Panc1 (cell line): ENCODE measurements at regions not wholly inside any gene's neighbourhood (a gene's known extent, or its start where the extent isn't known, plus 50 kb on each side); places are given as distances from the start of the nearest gene placed in this dataset.

Experiments used
- ATAC-seq: fragments of 200-7000 bp; cut with Tn5 transposase; 2 replicates; pipeline ENCODE4 v1.9.1; 2020; ENCODE audit warnings: mild to moderate bottlenecking, moderate library complexity
- BruUV-seq: library from RNA; stranded (reverse); fragments of 400-500 nt; replicated peaks from 2 replicates; lab custom pipeline; 2021; lab: Mats Ljungman, UMichigan
- CTCF ChIA-PET: fragments of 300-600 bp; sonication (Branson Sonifier 250); formaldehyde crosslinking; loops from one replicate; lab custom pipeline; 2022; ENCODE audit warnings: antibody characterized with exemption; lab: Charles Lee
- POLR2A ChIA-PET: fragments of 300-600 bp; sonication (Branson Sonifier 250); formaldehyde crosslinking; loops from one replicate; lab custom pipeline; 2022; ENCODE audit warnings: antibody characterized with exemption; lab: Charles Lee
- DNase-seq: peaks from one replicate; pipeline ENCODE4 v3.0.0-alpha.2; 2010; ENCODE audit warnings: low read depth, low spot score
- H3K27ac ChIP-seq: 2 replicates; pipeline ENCODE4 v1.5.1; 2011; ENCODE audit warnings: mild to moderate bottlenecking, low read length, inconsistent platforms
- H3K27me3 ChIP-seq: fragments of 200-500 bp; sonication (Bioruptor generic); 2 replicates; pipeline ENCODE4 v1.6.0; 2014; ENCODE audit warnings: low read length, inconsistent platforms; ENCODE audit not compliant: control insufficient read depth, insufficient read depth
- H3K36me3 ChIP-seq: fragments of 200-500 bp; sonication (Bioruptor generic); 2 replicates; pipeline ENCODE4 v1.5.1; 2014; ENCODE audit warnings: inconsistent platforms, mild to moderate bottlenecking, low read length, moderate library complexity; ENCODE audit not compliant: control insufficient read depth, insufficient read depth
- H3K4me1 ChIP-seq: 2 replicates; pipeline ENCODE4 v1.5.1; 2011; ENCODE audit warnings: inconsistent platforms, mild to moderate bottlenecking, low read length, moderate library complexity; ENCODE audit not compliant: control insufficient read depth, insufficient read depth
- H3K4me3 ChIP-seq, 2 experiments: 2 replicates each; pipeline ENCODE4 v1.5.1; 2011 to 2012; ENCODE audit warnings: low read depth in 2 of 2, low read length in 2 of 2, mild to moderate bottlenecking in 2 of 2, inconsistent platforms in 1 of 2, moderate library complexity in 1 of 2
- H3K9me3 ChIP-seq: fragments of 200-500 bp; sonication (Bioruptor generic); 2 replicates; pipeline ENCODE4 v1.5.1; 2014; ENCODE audit warnings: low read depth, mild to moderate bottlenecking, inconsistent platforms, low read length, moderate library complexity; ENCODE audit not compliant: control insufficient read depth, insufficient read depth
- POLR2AphosphoS5 ChIP-seq: IDR thresholded peaks from 2 replicates; pipeline ENCODE4 v1.6.1; 2012; ENCODE audit warnings: mild to moderate bottlenecking, low read depth, low read length, moderate library complexity
- SIN3A ChIP-seq: IDR thresholded peaks from 2 replicates; pipeline ENCODE4 v1.6.1; 2012; ENCODE audit warnings: low read depth, mild to moderate bottlenecking, low read length, moderate library complexity, borderline replicate concordance; ENCODE audit not compliant: insufficient read depth
- TCF7L2 ChIP-seq: IDR thresholded peaks from 2 replicates; pipeline ENCODE4 v1.6.1; 2011; ENCODE audit warnings: mild to moderate bottlenecking, low read depth, low read length, inconsistent platforms
- in situ Hi-C: cut with HindIII; loops from 2 replicates; pipeline ENCODE4 v1.10.0; 2016; ENCODE audit warnings: low sequenced_read_pairs, low pct_unique_long_range_greater_than_20kb
- intact Hi-C: fragments of 100-400 bp; cut with micrococcal nuclease; formaldehyde crosslinking; loops from one replicate; pipeline ENCODE4 v1.10.0; 2022; ENCODE audit not compliant: unreplicated experiment
- TF ChIP-seq, protein P1 (sequence below), 2 experiments: IDR thresholded peaks; 2 replicates each; pipeline ENCODE4 v1.6.1; 2011 to 2012; ENCODE audit warnings: low read depth in 2 of 2, control low read depth in 1 of 2, low read length in 1 of 2, mild to moderate bottlenecking in 1 of 2, moderate library complexity in 1 of 2; ENCODE audit not compliant: insufficient read depth in 1 of 2
- TF ChIP-seq, protein P2 (sequence below): fragments of 450-650 bp; IDR thresholded peaks from 2 replicates; pipeline ENCODE4 v1.5.1; 2017; ENCODE audit warnings: mild to moderate bottlenecking

DNA sequence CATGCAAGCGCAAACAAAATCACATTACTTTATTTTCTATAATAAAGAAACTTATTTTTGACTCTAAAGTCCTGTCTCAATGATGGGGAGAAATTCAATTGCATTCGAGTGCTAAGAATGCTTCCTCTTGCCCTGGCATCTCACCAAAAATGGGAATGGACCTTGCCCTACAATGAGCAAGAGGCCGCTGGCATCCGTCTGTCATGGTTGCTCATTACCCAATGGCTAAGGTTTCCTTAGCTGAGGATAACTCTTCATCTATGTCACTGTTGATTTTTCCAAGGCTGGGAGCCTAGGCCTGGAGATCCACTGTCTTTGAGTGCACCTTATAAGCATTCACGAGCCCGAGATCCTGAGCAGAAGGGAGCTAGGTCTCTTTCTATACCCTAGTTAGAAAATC, 471.3 kb upstream of the NRSN1 start:
- Histone ChIP-seq H3K4me3 (no peak overlapping the region), H3K27ac (no peak overlapping the region), H3K27me3 (no peaks in the 10 kb centered on the region), H3K9me3 (no peaks in the 10 kb centered on the region), H3K4me1 (no peaks in the 10 kb centered on the region), H3K36me3 (no peaks in the 10 kb centered on the region)
- no TSS peak for BruUV-seq
- CTCF ChIA-PET: no interaction called here
- POLR2A ChIA-PET: no interaction called here
- in situ Hi-C loops: no loop called here
- intact Hi-C loops: no loop called here
- DNase-seq (no peak), ATAC-seq (no peak)
- TF ChIP-seq, protein P1, sequence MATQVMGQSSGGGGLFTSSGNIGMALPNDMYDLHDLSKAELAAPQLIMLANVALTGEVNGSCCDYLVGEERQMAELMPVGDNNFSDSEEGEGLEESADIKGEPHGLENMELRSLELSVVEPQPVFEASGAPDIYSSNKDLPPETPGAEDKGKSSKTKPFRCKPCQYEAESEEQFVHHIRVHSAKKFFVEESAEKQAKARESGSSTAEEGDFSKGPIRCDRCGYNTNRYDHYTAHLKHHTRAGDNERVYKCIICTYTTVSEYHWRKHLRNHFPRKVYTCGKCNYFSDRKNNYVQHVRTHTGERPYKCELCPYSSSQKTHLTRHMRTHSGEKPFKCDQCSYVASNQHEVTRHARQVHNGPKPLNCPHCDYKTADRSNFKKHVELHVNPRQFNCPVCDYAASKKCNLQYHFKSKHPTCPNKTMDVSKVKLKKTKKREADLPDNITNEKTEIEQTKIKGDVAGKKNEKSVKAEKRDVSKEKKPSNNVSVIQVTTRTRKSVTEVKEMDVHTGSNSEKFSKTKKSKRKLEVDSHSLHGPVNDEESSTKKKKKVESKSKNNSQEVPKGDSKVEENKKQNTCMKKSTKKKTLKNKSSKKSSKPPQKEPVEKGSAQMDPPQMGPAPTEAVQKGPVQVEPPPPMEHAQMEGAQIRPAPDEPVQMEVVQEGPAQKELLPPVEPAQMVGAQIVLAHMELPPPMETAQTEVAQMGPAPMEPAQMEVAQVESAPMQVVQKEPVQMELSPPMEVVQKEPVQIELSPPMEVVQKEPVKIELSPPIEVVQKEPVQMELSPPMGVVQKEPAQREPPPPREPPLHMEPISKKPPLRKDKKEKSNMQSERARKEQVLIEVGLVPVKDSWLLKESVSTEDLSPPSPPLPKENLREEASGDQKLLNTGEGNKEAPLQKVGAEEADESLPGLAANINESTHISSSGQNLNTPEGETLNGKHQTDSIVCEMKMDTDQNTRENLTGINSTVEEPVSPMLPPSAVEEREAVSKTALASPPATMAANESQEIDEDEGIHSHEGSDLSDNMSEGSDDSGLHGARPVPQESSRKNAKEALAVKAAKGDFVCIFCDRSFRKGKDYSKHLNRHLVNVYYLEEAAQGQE (IDR thresholded peaks at IDR 0.05; ENCODE audit: insufficient read depth in 1 of 2, low read depth in 2 of 2, low read length in 1 of 2): no peak
- no peak for TF ChIP-seq POLR2AphosphoS5
- TF ChIP-seq SIN3A: no peak
- no peak for TF ChIP-seq TCF7L2
- TF ChIP-seq, protein P2, sequence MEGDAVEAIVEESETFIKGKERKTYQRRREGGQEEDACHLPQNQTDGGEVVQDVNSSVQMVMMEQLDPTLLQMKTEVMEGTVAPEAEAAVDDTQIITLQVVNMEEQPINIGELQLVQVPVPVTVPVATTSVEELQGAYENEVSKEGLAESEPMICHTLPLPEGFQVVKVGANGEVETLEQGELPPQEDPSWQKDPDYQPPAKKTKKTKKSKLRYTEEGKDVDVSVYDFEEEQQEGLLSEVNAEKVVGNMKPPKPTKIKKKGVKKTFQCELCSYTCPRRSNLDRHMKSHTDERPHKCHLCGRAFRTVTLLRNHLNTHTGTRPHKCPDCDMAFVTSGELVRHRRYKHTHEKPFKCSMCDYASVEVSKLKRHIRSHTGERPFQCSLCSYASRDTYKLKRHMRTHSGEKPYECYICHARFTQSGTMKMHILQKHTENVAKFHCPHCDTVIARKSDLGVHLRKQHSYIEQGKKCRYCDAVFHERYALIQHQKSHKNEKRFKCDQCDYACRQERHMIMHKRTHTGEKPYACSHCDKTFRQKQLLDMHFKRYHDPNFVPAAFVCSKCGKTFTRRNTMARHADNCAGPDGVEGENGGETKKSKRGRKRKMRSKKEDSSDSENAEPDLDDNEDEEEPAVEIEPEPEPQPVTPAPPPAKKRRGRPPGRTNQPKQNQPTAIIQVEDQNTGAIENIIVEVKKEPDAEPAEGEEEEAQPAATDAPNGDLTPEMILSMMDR: no peak

DNA sequence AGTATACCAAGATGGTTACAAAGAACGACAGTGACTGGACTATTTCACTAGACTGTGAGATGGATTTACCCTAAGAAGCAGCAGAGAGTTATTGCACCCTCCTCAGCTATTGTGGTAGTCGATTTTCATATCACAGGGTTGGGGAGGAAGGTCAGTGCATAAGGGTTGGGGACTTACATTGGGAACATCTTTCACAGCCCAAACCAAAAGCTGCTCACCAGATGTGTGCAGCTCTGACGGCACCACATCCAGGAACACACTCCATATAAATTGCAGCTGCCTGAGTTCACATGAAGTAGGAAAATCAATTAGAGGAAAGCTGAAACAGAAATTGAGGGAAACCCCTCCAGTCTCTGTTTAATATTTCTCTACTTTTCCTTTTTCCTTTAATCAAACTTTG, 470.5 kb upstream of the NRSN1 start:
- Histone ChIP-seq H3K4me1 (no peaks in the 10 kb centered on the region), H3K27me3 (no peaks in the 10 kb centered on the region), H3K36me3 (no peaks in the 10 kb centered on the region), H3K9me3 (no peaks in the 10 kb centered on the region), H3K4me3 (no peak overlapping the region), H3K27ac (no peak overlapping the region)
- ChIA-PET CTCF (no interaction called here), POLR2A (no interaction called here)
- DNase-seq: no peak
- no peak for ATAC-seq
- in situ Hi-C loops: no loop called here
- intact Hi-C loops: no loop called here
- no TSS peak for BruUV-seq
- TF ChIP-seq SIN3A (no peak), POLR2AphosphoS5 (no peak), TCF7L2 (no peak)
- TF ChIP-seq, protein P1 (IDR thresholded peaks at IDR 0.05; ENCODE audit: insufficient read depth in 1 of 2, low read depth in 2 of 2, low read length in 1 of 2): no peak
- TF ChIP-seq, protein P2: no peak
